Ramos (cell line): ENCODE measurements at regions not wholly inside any gene's neighbourhood (a gene's known extent, or its start where the extent isn't known, plus 50 kb on each side); places are given as distances from the start of the nearest gene placed in this dataset.
"Not testable (repeated sequence)": the region's sequence is repeated elsewhere in the genome, so short reads cannot be mapped to it uniquely, and the experiment has no call there.

ENCODE experiments used
- in situ Hi-C: fragments of 300-500 bp; cut with MboI; formaldehyde crosslinking; loops from one replicate; pipeline ENCODE4 v1.14.3; 2022; ENCODE audit warnings: low sequenced_read_pairs; ENCODE audit not compliant: unreplicated experiment

DNA sequence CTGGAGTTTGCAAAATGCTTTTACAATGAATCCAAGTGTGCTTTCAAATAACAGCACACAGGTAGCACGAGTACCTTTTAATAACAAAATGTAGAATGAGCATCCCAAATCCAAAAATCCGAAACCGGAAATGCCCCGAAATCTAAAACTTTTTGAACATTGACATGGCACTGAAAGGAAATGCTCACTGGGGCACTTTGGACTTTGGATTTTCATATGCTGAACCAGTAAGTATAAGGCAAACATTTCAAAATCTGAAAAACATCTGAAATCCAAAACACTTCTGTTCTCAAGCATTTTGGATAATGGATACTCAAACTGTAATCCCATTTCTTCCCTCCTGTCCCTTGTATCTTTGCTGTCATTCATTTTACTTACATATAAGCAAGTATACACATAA, 50.1 kb downstream of the GCNT4 start:
- in situ Hi-C loops = no loop called here

- in situ Hi-C loops = no loop called here
These were observed 56.4 kb downstream of the GCNT4 start for GRCh38 chr5:74995926-74996325.

- in situ Hi-C loops = no loop called here
These were observed 57.5 kb downstream of the GCNT4 start for GRCh38 chr5:74994826-74995225.

DNA sequence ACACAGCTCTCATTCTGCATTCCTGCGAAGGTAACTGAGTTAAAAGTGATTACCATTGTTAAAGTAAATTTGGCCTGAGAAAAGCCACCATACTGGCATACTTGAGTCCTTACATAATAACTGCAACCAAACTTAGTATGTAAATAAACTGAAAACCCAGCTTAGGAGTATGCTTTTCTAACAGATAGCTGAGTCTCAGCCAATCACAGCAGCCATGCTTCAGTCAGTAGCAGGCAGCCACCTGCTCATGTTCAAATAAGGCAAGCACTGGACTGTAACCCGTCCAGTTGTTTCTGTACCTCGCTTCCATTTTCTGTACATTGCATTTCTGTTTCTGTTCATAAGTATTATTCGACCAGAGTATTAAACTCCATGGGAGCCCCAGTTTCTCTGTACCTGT, 58.6 kb downstream of the GCNT4 start:
- in situ Hi-C loops = no loop called here

DNA sequence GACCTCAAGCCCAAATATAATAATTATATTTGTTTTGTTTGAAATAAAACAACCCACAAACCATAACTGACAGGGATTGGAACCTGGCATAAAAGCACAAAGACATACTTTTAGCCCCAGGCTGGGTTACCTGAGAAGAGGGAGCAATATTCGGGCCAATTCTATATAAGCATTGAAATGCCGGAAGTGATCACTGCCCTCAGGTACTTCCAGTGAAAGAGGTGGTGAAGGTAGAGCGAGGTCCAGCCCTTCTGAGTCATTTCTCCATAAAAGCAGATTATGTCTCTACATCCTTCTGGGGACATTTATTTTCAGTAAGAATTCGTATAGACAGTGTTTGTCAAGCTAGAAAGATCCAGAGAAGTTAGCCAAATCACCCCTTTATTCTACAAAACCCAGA, 59.6 kb downstream of the GCNT4 start:
- in situ Hi-C loops = no loop called here

DNA sequence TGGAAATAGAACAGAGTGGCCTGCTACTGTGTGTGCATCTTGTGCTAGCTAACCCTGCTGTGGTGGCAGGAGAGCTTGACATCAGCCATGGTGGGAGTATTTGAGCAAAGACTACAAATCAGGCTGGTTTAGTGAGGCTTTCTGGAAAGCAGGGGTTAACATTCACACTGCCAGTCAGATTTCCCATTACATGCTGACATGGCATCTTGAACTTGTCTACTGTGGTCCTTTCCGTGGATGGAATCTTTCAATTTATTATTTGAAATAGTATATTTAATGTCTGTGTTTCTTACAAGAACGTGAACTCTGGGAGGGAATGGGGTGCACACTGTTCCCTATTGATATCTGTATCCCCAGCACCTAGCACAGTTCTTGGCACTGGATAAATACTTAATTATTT, 60.8 kb downstream of the GCNT4 start:
- in situ Hi-C loops = no loop called here

GRCh38 chr5:74990194-74990593, 62.2 kb downstream of the GCNT4 start:
- in situ Hi-C loops = no loop called here

DNA sequence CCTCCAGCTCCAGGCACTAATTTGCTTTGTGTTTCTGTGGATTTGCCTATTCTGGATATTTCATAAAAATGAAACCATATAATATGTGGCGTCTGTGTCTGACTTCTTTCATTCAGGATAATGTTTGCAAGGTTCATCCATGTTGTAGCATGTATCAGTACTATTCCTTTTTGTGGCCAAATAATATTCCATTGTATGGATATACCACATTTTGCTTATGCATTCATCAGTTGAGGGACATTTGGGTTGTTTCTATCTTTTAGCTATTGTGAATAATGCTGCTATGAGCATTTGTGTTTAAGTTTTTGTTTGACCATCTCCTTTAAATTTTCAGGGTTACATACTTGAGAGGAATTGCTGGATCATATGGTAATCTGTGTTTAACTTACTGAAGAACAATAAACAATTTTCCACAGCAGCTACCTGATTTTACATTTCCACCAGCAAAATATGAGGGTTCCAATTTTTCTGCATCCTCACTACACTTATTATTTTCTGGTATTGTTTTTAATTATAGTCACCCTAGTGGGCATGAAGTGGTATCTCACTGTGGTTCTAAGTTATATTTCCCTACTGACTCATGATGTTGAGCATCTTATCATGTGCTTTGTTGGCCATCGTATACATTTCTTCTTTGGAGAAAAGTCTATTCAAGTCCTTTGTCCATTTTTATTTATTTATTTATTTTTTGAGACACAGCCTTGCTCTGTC, 63.9 kb downstream of the GCNT4 start:
- in situ Hi-C loops = no loop called here

GRCh38 chr5:74978345-74978744, 74.0 kb downstream of the GCNT4 start:
- in situ Hi-C loops = no loop called here

DNA sequence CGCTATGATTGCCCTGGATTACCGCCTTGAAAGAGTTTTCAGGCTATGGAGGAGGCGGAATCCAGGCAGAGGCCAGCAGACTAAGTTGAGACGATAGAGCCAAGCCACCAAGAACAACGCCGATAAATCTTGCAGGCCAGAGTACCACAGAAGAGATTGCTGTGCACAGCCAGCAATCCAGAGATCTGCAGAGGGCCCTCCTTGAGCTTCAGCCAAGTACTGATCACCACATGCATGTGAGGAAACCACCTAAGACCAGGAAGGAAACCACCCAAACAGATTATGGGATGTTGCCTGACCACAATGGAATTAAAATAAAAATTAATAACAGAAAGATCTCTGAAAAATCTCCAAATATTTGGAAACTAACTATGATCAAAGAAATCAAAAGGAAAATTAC, 74.9 kb downstream of the GCNT4 start:
- in situ Hi-C loops = no loop called here

DNA sequence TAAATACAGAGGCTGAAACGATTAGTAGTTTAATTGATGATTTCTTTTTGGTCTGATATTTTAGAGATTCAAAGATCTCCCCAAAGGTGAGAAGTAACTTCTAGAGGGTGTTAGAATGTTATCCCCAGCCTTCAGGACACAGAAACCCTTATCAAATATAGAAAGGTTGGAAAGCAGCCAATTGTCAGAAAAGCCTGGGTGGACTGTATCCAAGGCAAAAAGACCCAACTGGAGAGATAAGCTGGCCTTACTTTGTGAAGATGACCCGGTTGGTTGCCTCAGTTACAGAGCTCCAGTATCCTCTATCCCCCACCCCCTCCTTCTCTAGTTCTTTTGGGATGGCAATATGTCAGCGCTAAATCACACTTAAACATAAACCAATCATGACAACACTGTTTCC, 75.7 kb downstream of the GCNT4 start:
- in situ Hi-C loops = no loop called here

GRCh38 chr5:74975582-74975981, 76.8 kb downstream of the GCNT4 start:
- in situ Hi-C loops = no loop called here

GRCh38 chr5:74974451-74975091, 77.8 kb downstream of the GCNT4 start:
- in situ Hi-C loops = no loop called here

GRCh38 chr5:74973694-74974093, 78.7 kb downstream of the GCNT4 start:
- in situ Hi-C loops = no loop called here

GRCh38 chr5:74971947-74972460, 80.4 kb downstream of the GCNT4 start:
- in situ Hi-C loops = no loop called here

DNA sequence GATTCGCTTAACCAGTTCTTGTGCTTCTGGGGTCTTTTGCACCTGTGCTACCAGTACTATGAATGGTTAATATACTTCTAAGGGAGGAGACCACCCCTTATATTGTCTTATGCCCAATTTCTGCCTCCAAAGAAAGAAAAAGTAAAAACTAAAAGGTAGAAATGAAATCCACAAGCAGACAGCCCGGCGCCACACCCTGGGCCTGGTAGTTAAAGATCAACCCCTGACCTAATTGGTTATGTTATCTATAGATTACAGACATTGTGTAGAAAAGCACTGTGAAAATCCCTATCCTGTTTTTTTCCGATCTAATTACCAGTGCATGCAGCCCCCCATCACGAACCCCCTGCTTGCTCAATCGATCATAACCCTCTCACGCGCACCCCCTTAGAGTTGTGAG, 81.5 kb downstream of the GCNT4 start:
- in situ Hi-C loops = not testable (repeated sequence)

DNA sequence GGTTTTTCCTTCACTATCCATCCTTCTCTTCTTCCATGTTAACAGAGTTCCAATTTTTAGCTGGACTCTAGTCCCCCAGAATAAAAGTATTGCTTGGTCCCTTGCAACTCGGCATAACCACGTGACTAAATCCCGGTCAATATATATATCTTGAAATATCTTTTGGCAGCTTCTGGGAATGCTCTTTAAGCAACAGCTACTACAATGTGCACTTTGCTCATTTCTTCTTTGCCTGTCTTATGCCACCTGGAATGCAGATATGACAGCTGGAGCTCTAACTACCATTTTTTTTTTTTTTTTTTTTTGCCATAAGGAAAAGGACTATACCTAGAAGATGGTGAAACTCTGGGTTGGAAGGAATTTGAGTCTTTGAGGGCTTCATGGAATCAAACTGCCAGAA, 82.6 kb downstream of the GCNT4 start:
- in situ Hi-C loops = no loop called here

DNA sequence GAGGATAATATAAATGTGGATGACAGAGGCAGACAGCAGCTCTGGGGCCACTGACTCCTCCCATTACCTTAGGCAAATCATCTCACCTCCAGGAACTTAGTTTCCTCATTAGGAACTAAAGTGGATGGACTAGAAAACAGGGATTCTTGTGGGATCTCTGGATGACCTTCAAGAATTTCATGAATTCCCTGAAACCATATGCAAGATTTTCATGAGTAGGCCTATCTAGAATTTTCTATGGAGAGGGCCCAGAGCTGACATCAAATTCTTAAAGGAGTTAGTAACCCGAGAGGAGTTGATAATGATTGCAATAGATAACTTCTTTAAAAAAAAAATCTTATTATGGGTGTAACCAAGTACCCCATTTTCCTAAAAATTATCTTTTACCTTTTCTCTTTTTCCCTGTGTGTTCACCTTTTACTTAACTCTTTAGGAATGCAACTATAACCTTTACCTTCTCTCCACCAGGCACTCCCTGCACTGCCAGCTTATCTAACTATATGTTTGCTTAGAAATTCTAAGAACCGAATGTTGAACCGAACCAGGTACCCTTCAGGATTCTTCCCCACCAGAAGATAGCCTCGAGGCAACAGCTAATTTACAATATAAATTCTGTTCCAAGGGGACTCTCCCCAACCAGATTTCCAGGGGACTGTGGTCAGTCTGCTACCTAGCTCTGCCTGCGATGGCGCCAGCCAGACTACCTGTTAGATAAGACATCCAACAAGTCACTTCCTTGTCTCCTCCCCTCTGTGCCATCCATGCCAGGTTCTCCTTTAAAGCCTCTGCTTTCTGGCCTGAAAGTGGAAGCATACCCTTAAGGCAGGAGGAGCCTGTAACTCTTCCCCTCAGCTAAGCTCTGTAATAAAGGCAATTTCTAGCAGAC, 86.0 kb downstream of the GCNT4 start:
- in situ Hi-C loops = no loop called here

- in situ Hi-C loops = no loop called here
These were observed 89.0 kb downstream of the GCNT4 start for GRCh38 chr5:74963407-74963806.

GRCh38 chr5:74957906-74958305, 91.7 kb upstream of the FAM169A start:
- in situ Hi-C loops = no loop called here
